ENCODE measurements at regions not wholly inside any gene's neighbourhood (a gene's known extent, or its start where the extent isn't known, plus 50 kb on each side); places are given as distances from the start of the nearest gene placed in this dataset.

- Histone ChIP-seq H3K4me1 (ENCODE audit: control insufficient read depth, insufficient read depth, low read length) (no peaks in the 10 kb centered on the region), H3K9ac (ENCODE audit: low read depth, low read length) (no peak overlapping the region), H3K4me2 (ENCODE audit: low read length) (no peak overlapping the region), H3K4me3 (ENCODE audit: low read length) (no peak overlapping the region), H3K27me3 (ENCODE audit: control insufficient read depth, insufficient read depth, low read length) (peaks cover 63% of the 10 kb centered on the region), H3K9me3 (replicated peaks; ENCODE audit: low read length) (no peaks in the 10 kb centered on the region), H3K36me3 (ENCODE audit: insufficient read depth, low read length) (no peaks in the 10 kb centered on the region)
These were observed 190.9 kb upstream of the BLID start for GRCh38 chr11:122306831-122307391.

- Histone ChIP-seq H3K4me1 (ENCODE audit: control insufficient read depth, insufficient read depth, low read length) (no peaks in the 10 kb centered on the region), H3K9me3 (replicated peaks; ENCODE audit: low read length) (no peaks in the 10 kb centered on the region), H3K9ac (ENCODE audit: low read depth, low read length) (no peak overlapping the region), H3K4me3 (ENCODE audit: low read length) (no peak overlapping the region), H3K4me2 (ENCODE audit: low read length) (no peak overlapping the region), H3K36me3 (ENCODE audit: insufficient read depth, low read length) (no peaks in the 10 kb centered on the region), H3K27me3 (ENCODE audit: control insufficient read depth, insufficient read depth, low read length) (peaks cover 56% of the 10 kb centered on the region)
These were observed 189.7 kb upstream of the BLID start for GRCh38 chr11:122305426-122306320.

- Histone ChIP-seq H3K36me3 (ENCODE audit: insufficient read depth, low read length) (no peaks in the 10 kb centered on the region), H3K4me3 (ENCODE audit: low read length) (no peak overlapping the region), H3K4me2 (ENCODE audit: low read length) (no peak overlapping the region), H3K9ac (ENCODE audit: low read depth, low read length) (no peak overlapping the region), H3K9me3 (replicated peaks; ENCODE audit: low read length) (no peaks in the 10 kb centered on the region), H3K27me3 (ENCODE audit: control insufficient read depth, insufficient read depth, low read length) (peaks cover 56% of the 10 kb centered on the region), H3K4me1 (ENCODE audit: control insufficient read depth, insufficient read depth, low read length) (no peaks in the 10 kb centered on the region)
These were observed 189.0 kb upstream of the BLID start for GRCh38 chr11:122304973-122305372.

GRCh38 chr11:122304306-122304705, 188.3 kb upstream of the BLID start:
- H3K4me2 ChIP-seq (ENCODE audit: low read length): no peak overlapping the region
- H3K9ac ChIP-seq (ENCODE audit: low read depth, low read length): no peak overlapping the region
- H3K27me3 ChIP-seq (ENCODE audit: control insufficient read depth, insufficient read depth, low read length): peaks cover 58% of the 10 kb centered on the region
- no peak overlapping the region for H3K4me3 ChIP-seq (ENCODE audit: low read length)
- no peaks in the 10 kb centered on the region for H3K4me1 ChIP-seq (ENCODE audit: control insufficient read depth, insufficient read depth, low read length)
- H3K9me3 ChIP-seq (replicated peaks; ENCODE audit: low read length): no peaks in the 10 kb centered on the region
- no peaks in the 10 kb centered on the region for H3K36me3 ChIP-seq (ENCODE audit: insufficient read depth, low read length)

GRCh38 chr11:122294041-122294440, 178.0 kb upstream of the BLID start:
- Histone ChIP-seq H3K9ac (ENCODE audit: low read depth, low read length) (no peak overlapping the region), H3K36me3 (ENCODE audit: insufficient read depth, low read length) (no peaks in the 10 kb centered on the region), H3K9me3 (replicated peaks; ENCODE audit: low read length) (no peaks in the 10 kb centered on the region), H3K27me3 (ENCODE audit: control insufficient read depth, insufficient read depth, low read length) (peaks cover 38% of the 10 kb centered on the region), H3K4me2 (ENCODE audit: low read length) (no peak overlapping the region), H3K4me1 (ENCODE audit: control insufficient read depth, insufficient read depth, low read length) (no peaks in the 10 kb centered on the region), H3K4me3 (ENCODE audit: low read length) (no peak overlapping the region)

GRCh38 chr11:122293296-122294023, 177.4 kb upstream of the BLID start:
- Histone ChIP-seq H3K9me3 (replicated peaks; ENCODE audit: low read length) (no peaks in the 10 kb centered on the region), H3K9ac (ENCODE audit: low read depth, low read length) (no peak overlapping the region), H3K4me3 (ENCODE audit: low read length) (no peak overlapping the region), H3K36me3 (ENCODE audit: insufficient read depth, low read length) (no peaks in the 10 kb centered on the region), H3K4me1 (ENCODE audit: control insufficient read depth, insufficient read depth, low read length) (no peaks in the 10 kb centered on the region), H3K27me3 (ENCODE audit: control insufficient read depth, insufficient read depth, low read length) (peaks cover 41% of the 10 kb centered on the region), H3K4me2 (ENCODE audit: low read length) (no peak overlapping the region)

GRCh38 chr11:122287401-122287800, 171.4 kb upstream of the BLID start:
- no peak overlapping the region for H3K4me2 ChIP-seq (ENCODE audit: low read length)
- H3K36me3 ChIP-seq (ENCODE audit: insufficient read depth, low read length): no peaks in the 10 kb centered on the region
- H3K4me1 ChIP-seq (ENCODE audit: control insufficient read depth, insufficient read depth, low read length): no peaks in the 10 kb centered on the region
- no peak overlapping the region for H3K4me3 ChIP-seq (ENCODE audit: low read length)
- no peak overlapping the region for H3K9ac ChIP-seq (ENCODE audit: low read depth, low read length)
- no peaks in the 10 kb centered on the region for H3K9me3 ChIP-seq (replicated peaks; ENCODE audit: low read length)
- peaks cover 40% of the 10 kb centered on the region for H3K27me3 ChIP-seq (ENCODE audit: control insufficient read depth, insufficient read depth, low read length)

- no peaks in the 10 kb centered on the region for H3K9me3 ChIP-seq (replicated peaks; ENCODE audit: low read length)
- H3K4me1 ChIP-seq (ENCODE audit: control insufficient read depth, insufficient read depth, low read length): no peaks in the 10 kb centered on the region
- no peaks in the 10 kb centered on the region for H3K36me3 ChIP-seq (ENCODE audit: insufficient read depth, low read length)
- no peak overlapping the region for H3K4me3 ChIP-seq (ENCODE audit: low read length)
- H3K27me3 ChIP-seq (ENCODE audit: control insufficient read depth, insufficient read depth, low read length): peaks cover 24% of the 10 kb centered on the region
- H3K4me2 ChIP-seq (ENCODE audit: low read length): no peak overlapping the region
- H3K9ac ChIP-seq (ENCODE audit: low read depth, low read length): no peak overlapping the region
These were observed 169.3 kb upstream of the BLID start for GRCh38 chr11:122285070-122285988.

- Histone ChIP-seq H3K36me3 (ENCODE audit: insufficient read depth, low read length) (no peaks in the 10 kb centered on the region), H3K4me1 (ENCODE audit: control insufficient read depth, insufficient read depth, low read length) (no peaks in the 10 kb centered on the region), H3K4me3 (ENCODE audit: low read length) (no peak overlapping the region), H3K27me3 (ENCODE audit: control insufficient read depth, insufficient read depth, low read length) (peaks cover 23% of the 10 kb centered on the region), H3K9ac (ENCODE audit: low read depth, low read length) (no peak overlapping the region), H3K9me3 (replicated peaks; ENCODE audit: low read length) (no peaks in the 10 kb centered on the region), H3K4me2 (ENCODE audit: low read length) (no peak overlapping the region)
These were observed 164.9 kb upstream of the BLID start for GRCh38 chr11:122280870-122281269.

- Histone ChIP-seq H3K4me1 (ENCODE audit: control insufficient read depth, insufficient read depth, low read length) (no peaks in the 10 kb centered on the region), H3K9me3 (replicated peaks; ENCODE audit: low read length) (no peaks in the 10 kb centered on the region), H3K4me3 (ENCODE audit: low read length) (no peak overlapping the region), H3K4me2 (ENCODE audit: low read length) (no peak overlapping the region), H3K36me3 (ENCODE audit: insufficient read depth, low read length) (no peaks in the 10 kb centered on the region), H3K27me3 (ENCODE audit: control insufficient read depth, insufficient read depth, low read length) (peaks cover 14% of the 10 kb centered on the region), H3K9ac (ENCODE audit: low read depth, low read length) (no peak overlapping the region)
These were observed 163.2 kb upstream of the BLID start for GRCh38 chr11:122279194-122279593.

- H3K4me1 ChIP-seq (ENCODE audit: control insufficient read depth, insufficient read depth, low read length): no peaks in the 10 kb centered on the region
- H3K36me3 ChIP-seq (ENCODE audit: insufficient read depth, low read length): no peaks in the 10 kb centered on the region
- no peaks in the 10 kb centered on the region for H3K9me3 ChIP-seq (replicated peaks; ENCODE audit: low read length)
- H3K27me3 ChIP-seq (ENCODE audit: control insufficient read depth, insufficient read depth, low read length): peaks cover 24% of the 10 kb centered on the region
- H3K9ac ChIP-seq (ENCODE audit: low read depth, low read length): no peak overlapping the region
- H3K4me3 ChIP-seq (ENCODE audit: low read length): no peak overlapping the region
- no peak overlapping the region for H3K4me2 ChIP-seq (ENCODE audit: low read length)
These were observed 161.5 kb upstream of the BLID start for GRCh38 chr11:122277493-122277892.
